PFSK-1 (cell line): ENCODE measurements at regions not wholly inside any gene's neighbourhood (a gene's known extent, or its start where the extent isn't known, plus 50 kb on each side); places are given as distances from the start of the nearest gene placed in this dataset.

Source experiments
- POLR2AphosphoS5 ChIP-seq: IDR thresholded peaks from 2 replicates; pipeline ENCODE4 v1.6.1; 2012; ENCODE audit warnings: low read depth, mild to moderate bottlenecking, control low read depth, low read length, moderate library complexity
- REST ChIP-seq, 2 experiments: IDR thresholded peaks; 2 replicates each; pipeline versions ENCODE4 v1.6.1 to v1.8.0; 2011 to 2012; ENCODE audit warnings: low read depth in 2 of 2, low read length in 2 of 2, control low read depth in 1 of 2, inconsistent platforms in 1 of 2, mild to moderate bottlenecking in 1 of 2, moderate library complexity in 1 of 2; ENCODE audit not compliant: insufficient read depth in 1 of 2
- SIN3A ChIP-seq: IDR thresholded peaks from 2 replicates; pipeline ENCODE4 v1.6.1; 2012; ENCODE audit warnings: mild to moderate bottlenecking, low read length, moderate library complexity, borderline replicate concordance; ENCODE audit not compliant: insufficient read depth
- TAF1 ChIP-seq: IDR thresholded peaks from 2 replicates; pipeline ENCODE4 v1.6.1; 2012; ENCODE audit warnings: low read length, control low read depth, borderline replicate concordance; ENCODE audit not compliant: insufficient read depth

GRCh38 chr10:83108565-83109333, 1030.6 kb upstream of the GHITM start:
- no peak for TF ChIP-seq SIN3A
- no peak for TF ChIP-seq REST (IDR thresholded peaks at IDR 0.05; ENCODE audit: insufficient read depth in 1 of 2, low read depth in 2 of 2, low read length in 2 of 2)
- TF ChIP-seq POLR2AphosphoS5 = no peak
- no peak for TF ChIP-seq TAF1
